Stimulated activated CD4-positive, alpha-beta T cell treated with anti-CD3 and anti-CD28 coated beads, Interleukin-1b, Interleukin-23, amount 100 ng/mL, for 1 hour (primary cell): ENCODE measurements at regions not wholly inside any gene's neighbourhood (a gene's known extent, or its start where the extent isn't known, plus 50 kb on each side); places are given as distances from the start of the nearest gene placed in this dataset.
"Not testable (repeated sequence)": the region's sequence is repeated elsewhere in the genome, so short reads cannot be mapped to it uniquely, and the experiment has no call there.

Experiments used
- DNase-seq, 2 donors: peaks; one replicate each; pipeline ENCODE4 v3.0.0-alpha.2; 2020; ENCODE audit warnings: low read depth in 2 of 2

GRCh38 chr2:216949700-216950413 lies 90.0 kb upstream of the TNP1 start:
- DNase-seq, result no peak

- DNase-seq, result no peak
Observed at GRCh38 chr2:216947055-216947454, 87.2 kb upstream of the TNP1 start.

DNA sequence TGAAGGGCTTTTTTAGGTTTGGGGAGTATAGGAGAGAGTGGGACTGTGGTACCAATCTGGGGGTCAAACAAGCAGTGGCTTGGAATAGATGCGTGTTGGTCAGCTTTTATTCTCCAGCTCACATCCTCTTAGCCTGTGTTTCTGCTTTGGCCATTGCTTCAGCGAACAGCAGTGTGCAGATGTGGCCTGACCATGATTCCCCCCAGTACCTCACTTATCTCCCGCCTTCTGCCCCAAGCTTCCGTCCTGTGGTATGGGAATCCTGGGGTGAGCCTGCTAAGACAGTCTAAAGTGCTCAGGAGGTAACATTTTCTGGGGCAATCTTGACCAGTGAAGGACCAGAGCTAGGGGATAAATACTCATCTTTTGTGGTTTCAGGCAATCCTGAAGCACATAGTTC lies 84.9 kb upstream of the TNP1 start:
- no peak for DNase-seq

DNA sequence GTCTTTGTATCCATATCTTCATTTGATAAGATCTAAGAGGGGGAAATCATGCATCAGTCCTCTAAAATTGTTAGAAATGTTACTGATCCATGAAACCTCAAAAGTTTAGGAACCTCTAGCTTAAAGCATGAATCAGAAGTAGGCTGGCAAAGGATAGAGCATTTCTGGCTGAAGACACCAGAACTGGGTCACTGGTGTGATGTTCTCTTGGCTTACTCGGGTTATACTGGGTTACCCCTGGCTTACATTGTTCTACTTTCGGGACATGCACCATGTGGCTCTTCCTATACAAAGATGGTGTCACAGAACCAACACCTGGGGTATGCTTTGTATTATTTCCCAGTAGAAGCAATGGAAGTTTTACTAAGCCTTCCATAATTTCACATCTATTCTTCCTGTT lies 83.2 kb upstream of the TNP1 start:
- DNase-seq, result no peak

DNA sequence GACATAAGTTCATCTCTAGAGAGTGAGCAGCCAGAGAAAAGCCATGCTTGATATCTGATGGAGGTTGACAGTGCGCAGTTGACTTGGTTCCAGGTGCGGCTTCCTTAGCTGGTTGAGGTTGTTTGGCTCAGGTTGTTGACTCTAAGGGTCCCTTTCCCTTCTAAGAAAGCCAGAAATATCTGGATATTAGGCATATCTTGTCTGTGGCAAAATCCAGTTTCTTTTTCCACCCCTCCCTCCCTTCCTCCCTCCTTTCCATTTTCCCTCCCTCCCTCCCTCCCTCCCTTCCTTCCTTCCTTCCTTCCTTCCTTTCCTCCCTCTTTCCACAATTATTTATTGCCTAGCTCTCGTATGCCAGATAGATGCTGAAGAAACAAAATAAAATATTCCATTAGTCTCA lies 82.6 kb upstream of the TNP1 start:
- no peak for DNase-seq

DNA sequence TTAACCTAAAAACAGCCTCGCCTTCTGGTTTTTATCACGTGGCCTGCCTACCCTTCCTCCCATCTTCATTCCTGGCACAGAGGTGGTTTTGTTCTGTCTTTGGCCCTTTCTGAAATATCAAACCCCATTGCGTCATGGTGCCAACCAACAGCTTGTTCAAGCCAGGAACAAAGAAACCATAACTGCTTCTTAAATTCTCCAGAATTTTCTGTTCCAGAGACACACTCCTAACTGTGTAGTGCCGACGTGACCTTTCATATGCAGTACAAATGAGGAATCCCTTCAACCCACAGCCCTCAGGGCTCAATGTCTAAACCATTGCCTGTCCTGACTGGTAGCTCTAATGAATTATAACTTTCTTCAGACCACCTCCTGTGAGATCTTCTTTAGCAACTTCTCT lies 82.2 kb upstream of the TNP1 start:
- no peak for DNase-seq

DNA sequence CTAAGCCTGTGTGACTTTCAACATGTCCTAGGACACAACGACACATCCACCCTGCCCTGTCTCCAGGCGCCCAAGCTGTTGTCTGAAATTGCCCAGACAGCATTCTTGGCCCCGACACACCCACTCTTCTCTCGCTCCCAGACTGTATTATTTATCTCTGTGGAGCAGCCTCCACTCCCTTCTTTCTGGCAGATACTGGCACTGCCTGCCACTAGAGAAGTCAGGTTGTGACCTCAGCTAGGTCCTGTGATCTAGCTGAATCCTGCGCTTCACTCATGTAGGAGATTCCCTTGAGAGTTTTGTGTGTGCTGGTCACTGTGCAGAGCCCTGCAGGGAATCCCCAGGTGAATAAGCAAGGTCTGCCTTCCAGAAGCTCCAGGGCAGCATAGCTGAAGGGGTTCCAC lies 77.1 kb upstream of the TNP1 start:
- DNase-seq, result no peak

GRCh38 chr2:216934623-216935022 lies 74.8 kb upstream of the TNP1 start:
- DNase-seq, result no peak

- DNase-seq, result no peak
Observed at GRCh38 chr2:216934151-216934550, 74.3 kb upstream of the TNP1 start.

DNA sequence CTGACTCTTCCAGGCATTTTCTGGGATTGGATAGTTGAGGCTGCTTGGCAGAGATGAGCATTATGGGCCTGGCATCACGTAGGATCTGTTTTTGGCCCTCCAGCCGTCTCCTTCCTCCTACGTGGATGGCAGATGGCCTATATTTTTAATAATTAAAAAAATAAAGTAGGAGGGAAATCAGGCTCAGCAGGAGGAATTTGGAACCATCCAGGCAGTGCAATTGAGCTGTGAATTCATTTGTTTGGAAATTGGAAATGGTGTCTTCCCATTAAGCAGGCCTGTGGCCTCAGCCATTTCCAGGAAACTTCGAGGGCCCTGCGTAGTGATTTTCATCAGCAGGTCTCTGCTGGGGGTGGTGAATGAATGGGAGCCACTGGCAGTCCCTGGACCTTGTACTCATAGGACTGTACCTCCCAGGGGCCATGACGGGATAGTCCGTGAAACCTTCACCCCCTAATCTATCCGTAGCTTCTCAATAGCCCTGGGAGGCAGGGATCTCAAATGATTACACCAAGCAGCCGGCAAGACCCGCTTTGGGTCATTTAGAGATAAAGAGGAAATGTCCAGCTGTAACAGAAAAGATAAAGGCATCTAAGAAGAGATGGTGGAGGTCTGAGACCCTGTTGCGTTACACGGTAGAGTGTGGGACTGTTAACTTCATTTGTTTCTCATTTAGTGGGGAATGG lies 73.1 kb upstream of the TNP1 start:
- no peak for DNase-seq

- DNase-seq, result no peak
Observed at GRCh38 chr2:216932113-216932862, 72.4 kb upstream of the TNP1 start.

DNA sequence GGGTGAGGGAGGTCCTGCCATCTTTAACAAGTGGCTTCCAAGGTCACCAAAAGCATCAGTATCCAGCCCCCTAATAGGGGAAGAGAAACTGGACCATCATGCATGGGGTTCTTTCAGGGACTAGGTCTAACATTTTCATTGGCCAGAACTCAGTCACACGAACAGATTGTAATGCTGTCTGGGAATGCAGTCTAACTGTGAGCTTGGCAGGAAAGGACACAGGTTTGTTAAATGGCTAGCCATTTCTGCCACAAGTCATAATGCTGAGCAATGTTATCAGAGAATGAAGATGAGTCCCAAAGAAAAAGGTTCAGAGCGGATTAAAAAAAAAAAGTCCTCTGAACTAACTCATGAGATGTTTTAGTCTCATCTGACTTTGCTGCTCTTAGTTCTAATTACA lies 70.9 kb upstream of the TNP1 start:
- DNase-seq, result no peak

- DNase-seq, result not testable (repeated sequence)
Observed at GRCh38 chr2:216929338-216929737, 69.5 kb upstream of the TNP1 start.

DNA sequence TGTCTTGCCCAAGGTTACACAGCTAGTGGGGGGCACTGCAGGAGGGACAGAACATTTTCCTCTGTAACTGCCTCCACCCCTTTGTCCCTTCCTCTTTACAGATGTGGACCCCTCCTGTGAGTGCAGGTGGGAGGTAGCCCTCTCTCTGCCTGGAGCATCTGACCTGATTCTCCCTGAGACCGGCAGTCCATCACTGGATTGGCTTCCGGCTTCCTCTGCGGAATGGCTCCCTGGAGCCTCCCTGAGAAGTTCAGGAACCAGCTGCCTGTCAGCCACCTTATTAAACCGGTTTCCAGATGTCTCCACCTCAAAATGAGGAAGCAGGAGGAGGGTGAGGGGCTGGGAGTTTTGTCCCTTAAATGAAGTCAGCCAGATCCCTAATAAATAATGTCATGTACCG lies 67.3 kb upstream of the TNP1 start:
- no peak for DNase-seq

DNA sequence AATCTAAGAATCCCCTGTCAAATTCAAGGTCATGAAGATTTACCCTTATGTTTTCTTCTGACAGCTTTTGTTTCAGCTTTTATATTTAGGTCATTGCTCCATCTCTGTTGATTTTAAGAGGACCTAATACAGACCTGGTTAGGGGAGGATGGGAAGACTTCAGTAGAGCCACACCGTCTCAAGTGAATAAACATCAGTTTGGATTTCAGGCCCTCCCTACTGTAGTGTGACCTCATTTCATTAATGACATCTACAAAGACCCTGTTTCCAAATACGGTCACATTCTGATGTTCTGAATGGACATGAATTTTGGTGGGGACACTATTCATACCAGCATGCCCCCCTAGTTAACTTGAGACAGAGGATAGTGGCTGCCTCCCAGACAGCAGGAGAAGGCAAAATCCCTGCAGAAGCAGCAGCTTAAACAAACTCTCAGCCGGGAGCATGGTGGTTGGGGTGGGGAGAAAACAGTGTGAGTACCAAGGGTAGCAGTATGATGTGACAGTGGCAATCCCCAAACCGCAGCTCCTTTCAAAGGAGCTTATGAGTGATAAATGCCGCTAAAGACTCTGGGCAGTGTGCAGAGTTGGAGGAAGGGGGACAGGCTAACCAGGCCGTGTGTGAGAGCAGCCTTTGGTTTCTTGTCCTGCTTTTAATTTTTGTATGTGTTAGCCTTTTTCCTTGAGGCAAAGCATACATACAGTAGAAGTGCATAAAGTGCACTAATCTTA lies 65.9 kb upstream of the TNP1 start:
- no peak for DNase-seq

DNA sequence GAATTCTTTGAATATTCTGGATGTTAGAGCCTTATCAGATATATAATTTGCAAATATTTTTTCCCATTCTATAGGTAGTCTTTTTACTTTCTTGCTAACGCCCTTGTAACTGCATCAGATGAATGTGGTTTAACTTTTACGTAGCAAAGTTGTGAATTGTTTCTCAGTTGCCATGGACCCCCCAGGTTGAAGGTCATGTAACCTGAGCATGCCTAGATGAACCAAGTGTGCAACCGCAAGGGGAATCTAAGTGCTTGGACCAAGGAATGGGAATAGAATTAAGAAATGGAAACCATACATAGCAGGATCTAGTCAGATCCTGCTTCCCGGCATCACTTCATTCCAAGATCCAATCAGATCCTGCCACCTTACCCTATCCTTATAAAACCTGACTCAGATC lies 65.1 kb upstream of the TNP1 start:
- no peak for DNase-seq

DNA sequence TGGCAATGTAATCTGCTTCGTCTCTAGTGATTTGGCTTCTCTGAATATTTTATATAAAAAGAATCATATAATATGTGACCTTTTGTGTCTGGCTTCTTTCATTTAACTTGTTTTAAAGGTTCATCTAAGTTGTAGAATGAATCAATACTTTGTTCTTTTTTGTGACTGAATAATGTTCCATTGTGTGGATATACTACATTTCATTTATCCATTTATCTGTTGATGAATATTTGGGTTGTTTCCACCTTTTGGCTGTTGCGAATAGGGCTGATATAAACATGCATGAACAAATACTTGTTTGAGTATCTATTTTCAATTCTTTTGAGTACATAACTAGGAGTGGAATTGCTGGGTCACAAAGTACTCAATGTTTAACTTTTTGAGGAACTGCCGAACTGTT lies 63.8 kb upstream of the TNP1 start:
- DNase-seq, result no peak

GRCh38 chr2:216922175-216922780 lies 62.4 kb upstream of the TNP1 start:
- DNase-seq, result no peak

DNA sequence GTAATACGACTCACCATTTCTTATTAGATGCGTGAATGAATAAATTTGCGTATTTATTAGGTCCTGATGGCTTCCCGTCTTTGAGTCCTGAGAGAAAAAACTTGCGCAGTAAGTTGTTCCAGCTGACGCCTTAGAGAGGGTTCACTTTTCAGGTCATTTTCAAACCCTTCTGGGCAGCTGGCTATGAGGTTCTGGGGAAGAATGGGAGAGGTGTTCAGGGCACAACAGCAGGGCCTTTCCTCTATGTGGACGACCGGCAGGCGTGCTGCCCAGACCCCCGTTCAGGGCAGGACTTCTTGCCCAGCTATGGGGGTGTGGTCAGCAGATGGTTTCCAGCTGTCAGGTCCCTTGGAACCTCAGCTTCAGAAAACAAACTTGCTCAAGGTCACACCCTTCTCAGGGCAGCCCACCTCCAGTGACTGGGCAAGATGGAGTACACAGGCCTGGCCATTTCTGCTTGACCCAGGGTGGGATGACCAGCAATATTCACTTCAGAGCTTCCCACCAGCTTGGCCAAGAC lies 61.1 kb upstream of the TNP1 start:
- DNase-seq, result no peak

GRCh38 chr2:216920143-216920876 lies 60.4 kb upstream of the TNP1 start:
- no peak for DNase-seq

GRCh38 chr2:216918088-216918680 lies 58.3 kb upstream of the TNP1 start:
- DNase-seq, result no peak
